Renal cortex interstitium (tissue), 11 donors: ENCODE measurements at regions not wholly inside any gene's neighbourhood (a gene's known extent, or its start where the extent isn't known, plus 50 kb on each side); places are given as distances from the start of the nearest gene placed in this dataset.
"Not testable (repeated sequence)": the region's sequence is repeated elsewhere in the genome, so short reads cannot be mapped to it uniquely, and the experiment has no call there.

Source experiments
- DNase-seq, 11 donors: peaks; one replicate each; pipeline ENCODE4 v3.0.0-alpha.2; 2013; ENCODE audit warnings: low read depth in 9 of 11, low spot score in 4 of 11; ENCODE audit errors: extremely low read depth in 1 of 11

DNA sequence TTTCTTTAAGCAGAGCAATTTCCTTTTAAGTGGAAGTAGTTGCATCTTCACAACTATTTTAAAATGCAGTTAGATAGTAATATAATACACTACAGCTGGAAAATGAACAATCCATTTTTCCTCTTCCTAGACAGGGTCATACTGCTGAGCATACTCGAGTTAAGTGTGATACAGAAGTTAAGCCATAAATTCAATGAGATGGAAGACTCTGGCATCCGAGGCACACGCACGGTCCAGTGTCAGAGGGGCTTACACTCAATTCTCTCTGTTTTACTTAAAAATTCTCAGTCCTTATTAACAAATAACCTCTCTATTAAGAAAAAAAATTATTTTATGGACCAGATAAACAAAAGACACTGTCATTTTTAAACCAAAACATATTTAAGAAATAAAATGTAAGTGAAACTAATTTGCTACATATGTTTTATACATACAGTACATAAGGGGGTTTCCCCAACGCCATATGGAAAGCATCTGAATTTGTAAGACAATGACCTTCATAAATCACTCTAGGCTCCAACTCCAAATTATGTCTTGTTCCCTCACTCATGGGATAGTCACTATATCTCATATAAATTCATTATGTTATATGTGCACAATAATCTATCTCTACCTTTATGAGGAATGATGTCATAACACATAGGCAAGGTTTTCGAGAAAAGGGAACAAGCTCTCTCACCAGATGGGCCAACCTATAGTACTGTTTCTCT lies 315.3 kb downstream of the PAPSS1 start:
- DNase-seq = peak in 7 of 11 donors; percentile 13 to 27 (median 20)

DNA sequence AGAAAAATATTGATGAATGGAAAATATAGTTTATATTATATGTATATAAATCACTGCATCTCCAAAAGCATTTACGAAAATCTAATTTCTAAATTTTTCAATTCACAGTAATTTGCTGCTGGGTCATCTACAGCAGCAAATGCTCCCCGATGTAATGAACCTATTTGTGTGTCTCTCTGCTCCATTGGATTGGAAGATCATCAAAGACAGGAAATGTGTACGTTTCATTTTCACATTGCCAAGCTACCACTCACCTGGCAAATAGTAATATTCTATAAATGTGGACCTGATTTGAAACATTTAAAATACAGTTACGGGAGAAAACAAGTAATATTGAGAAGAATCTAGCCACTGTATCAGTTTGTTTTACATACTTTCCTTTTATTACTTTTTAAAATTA lies 317.7 kb downstream of the PAPSS1 start:
- no peak for DNase-seq

DNA sequence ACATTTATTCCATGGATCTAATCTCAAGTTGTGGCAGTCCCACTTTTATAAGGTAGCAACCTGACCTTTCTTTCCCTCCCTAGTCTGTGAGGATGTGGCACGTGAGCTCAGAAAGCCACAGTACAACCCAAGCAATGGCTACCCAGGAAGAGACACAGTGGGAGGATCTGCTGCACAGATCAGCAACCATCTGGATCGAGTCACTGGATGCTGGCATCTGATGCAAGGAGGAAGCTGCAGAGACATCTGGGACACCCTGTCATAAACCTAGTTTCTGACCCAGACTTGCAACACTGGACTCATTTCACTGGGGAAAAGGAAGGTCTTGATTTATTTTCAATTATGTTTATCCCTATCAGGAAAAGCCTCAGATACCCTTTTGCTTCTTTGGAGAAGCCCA lies 327.1 kb downstream of the PAPSS1 start:
- DNase-seq = peak in 1 of 11 donors; percentile 1

DNA sequence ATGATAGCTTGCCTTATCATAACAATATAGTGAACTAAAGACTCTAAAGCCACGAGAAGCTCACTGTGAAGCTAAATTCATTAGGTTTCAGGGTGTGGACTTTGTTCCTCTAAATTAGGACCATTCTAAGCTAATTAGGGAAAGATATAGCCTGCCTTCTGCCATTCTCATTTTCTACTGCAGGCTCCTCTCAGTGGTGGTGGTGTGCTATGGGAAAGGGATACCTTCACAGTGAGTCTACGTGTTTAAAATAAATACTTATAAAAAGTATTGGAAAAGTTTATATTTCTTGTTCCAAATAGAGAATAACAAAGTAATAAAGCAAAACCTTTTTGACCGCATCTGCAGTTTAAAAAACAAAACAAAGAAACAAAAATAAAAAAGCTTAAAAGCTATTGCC lies 327.7 kb downstream of the PAPSS1 start:
- DNase-seq = no peak

DNA sequence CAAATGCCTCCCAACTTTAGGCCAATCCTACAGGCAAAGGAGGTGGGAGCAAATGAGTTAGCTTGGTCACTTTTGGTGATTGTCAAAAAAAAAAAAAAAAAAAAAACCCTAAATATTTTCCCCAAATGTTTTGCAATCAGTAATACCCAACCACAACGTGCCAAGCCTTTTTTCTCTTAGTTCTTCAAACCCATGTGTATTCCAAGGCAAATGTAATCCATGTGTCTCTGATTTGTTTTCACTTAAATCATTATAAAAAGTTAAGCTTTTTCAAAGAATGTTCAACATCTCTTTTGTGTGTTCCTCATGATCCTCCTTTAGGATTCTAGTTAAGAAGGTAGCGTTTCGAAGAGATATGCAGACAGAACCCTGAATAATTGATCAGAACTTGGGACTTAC lies 328.4 kb downstream of the PAPSS1 start:
- no peak for DNase-seq

DNA sequence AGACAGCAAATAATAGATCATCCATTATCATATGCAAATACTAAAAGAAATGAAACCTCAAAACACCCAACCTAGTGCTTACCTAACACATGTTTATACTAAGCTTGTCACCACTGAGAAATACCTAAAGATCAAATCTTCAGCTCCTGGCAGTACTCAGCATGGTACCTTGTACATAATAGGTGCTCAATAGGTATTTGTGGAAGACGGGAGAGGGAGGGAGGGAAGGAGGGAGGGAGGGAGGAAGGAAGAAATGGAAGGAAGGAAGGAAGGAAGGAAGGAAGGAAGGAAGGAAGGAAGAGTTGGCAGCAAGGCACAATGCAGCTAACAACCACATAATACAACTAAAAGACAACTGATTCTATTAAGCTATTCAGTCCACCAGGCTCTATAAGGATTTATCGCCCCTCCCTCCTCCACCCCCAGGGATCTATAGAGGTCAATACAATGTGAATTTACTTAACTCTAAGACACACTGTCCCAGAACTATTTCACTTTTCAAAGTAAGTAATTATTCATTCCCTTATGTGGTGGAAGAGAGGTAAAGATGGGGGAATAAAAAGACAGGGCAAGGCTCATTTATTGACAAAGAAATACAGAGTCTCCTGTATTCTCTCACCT lies 328.9 kb downstream of the PAPSS1 start:
- DNase-seq = no peak

DNA sequence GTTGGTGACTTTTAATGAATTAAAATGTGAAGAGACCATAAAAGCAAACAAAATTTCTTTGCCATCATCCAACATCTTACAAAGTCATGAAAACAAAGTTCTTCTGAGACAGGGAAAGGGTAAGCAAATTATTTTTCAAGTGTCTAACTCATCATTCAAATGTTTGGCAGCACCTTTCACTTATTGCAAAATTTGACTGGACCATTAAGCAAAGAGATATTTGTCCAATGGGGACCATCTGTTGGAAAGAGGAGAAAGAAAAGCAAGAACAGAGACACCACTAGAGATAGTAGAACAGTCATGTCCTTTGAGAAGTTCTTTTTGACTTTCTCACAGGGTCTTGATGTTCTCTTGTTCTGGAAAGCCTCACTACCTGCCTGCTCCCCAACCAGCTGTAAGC lies 330.1 kb downstream of the PAPSS1 start:
- no peak for DNase-seq

DNA sequence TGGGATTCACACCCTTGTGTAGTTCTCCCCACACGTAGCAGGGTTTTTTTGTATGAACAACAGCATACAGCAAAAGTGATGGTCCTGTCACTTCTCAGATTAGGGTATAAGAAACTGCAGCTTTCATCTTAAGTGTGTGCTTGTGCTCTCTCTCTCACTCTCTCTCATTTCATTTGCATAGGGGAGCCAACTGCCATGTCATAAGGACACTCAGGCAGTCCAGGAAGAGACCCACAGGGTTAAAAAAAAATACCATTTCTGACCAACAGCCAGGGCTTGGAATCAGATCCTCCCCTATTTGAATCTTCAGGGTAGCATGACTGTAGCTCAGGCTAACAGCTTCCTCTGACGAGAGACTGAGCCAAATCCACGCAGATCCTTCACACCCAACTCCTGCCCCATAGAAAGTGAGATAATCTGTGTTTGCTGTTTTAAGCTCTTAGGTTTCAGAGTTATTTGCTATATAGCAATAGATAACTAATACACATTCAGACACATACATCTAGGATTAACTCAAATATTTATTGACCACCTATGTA lies 331.2 kb downstream of the PAPSS1 start:
- no peak for DNase-seq

DNA sequence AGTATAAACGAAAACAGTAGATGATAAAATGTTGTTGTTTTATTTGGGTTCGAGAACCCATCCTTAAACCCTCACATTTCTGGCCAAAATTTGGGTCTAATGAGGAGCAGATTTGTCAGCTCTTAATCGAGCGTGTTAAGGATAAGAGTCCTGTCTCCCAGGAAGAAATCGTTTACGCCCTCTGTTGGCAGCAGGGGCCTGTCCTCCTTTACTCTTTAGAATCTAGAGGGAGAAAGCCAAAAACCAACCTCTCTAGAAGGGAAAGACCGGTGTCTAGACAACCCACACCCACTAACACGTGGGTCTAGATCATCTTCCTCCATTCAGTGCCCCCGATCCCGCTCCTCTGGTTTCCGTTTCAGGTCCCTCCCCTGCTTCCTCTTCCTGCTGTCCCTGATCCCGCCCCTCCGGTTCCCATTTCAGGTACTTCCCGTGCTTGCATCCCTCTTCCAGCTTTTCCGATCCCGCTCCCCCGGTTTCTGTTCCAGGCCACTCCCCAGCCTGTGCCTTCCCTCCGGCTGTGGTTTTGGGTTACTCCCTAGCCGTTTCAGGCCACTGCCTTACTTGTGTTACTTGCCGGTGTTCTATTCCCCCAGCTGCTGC lies 339.1 kb downstream of the PAPSS1 start:
- no peak for DNase-seq

DNA sequence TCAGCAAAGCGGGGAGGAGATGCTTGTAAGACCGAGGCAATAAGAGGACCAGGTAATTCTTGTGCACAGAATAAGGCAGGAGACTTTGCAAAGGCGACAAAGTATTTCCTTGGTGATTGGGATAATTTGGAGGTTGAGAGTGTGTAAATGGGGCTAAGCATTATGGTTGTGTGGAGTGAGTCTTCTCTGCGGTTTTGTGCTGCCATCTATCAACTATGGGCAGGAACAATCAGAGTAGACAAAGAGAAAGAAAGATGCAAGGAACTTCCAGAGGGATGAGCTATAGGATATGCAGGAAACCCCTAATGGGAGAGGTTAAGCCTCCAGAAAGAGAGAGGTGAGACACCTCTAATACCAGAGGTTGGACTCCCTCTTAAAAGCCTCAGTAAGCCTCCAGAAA lies 339.8 kb downstream of the PAPSS1 start:
- no peak for DNase-seq

DNA sequence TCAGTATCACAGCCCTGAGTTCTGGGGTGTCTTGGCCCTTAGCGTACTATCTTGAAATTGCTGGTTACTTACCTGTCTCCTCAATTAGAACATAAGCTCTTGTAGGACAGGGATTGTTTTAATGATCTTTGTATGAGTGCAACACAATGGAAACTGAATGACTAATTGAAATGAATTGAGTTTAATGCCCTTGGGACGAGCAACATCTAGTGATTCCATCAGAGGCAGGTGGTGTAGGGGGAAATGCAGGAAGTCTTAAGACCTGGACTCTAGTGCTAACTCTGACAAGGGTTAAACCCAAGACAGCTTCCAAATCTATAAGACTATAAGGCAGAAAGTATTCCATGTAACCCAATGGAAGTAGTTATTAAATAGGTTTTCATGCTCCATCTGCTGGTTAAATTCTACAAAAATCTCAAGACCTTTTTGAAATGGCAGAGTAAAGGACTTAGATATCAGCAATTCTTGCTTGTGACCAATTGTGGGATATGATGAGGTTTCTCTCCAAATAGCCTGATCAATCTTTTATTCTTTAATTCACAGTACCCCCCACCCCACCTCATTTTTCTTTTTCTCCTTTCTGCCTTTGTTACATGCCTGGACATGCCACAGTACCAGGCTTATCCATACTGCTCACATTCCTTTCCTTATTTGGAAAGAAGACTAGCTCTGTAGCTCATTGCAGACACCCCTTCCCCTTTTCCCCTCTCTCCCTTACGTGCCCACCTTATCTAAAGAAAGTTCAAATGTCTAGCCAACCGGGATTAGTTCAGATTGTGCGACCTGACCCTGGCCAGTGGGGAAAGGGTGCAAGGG lies 340.8 kb downstream of the PAPSS1 start:
- no peak for DNase-seq

DNA sequence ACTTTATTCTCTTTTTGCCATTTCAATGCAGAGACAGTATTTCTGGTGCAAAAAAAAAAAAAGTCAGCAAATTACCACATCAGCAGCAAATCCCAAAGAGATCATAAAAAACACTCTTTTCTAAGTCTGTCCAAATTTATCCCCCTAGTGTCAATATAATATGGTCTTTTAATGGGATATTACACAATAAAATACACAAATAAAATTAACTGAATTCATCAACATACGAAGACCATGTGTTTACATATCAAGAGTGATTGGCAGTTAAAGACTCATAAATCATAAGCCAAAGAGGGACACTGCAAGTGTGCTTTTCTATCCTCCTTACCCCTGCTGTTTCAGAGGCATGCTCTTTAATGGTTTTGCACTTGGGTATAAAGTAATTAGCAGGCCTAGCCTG lies 340.2 kb upstream of the DKK2 start:
- no peak for DNase-seq

DNA sequence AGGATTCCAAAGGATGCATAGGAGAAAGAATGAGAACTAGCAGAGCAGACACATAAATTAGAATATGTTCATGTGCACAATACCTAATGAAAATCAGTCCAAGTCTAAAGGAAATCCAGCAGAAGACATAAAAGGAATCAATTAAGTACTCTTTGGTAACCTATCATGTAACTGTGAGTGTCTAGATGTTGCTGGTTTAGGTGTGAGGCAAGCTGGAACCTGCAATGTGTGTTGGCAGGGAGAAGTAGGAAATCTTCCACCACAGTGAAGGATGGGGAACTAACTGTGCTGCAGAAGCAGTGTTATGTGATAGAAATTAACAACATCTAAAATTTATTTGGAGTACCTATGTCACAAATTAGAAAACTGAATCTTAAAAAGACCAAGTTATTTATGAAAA lies 330.8 kb upstream of the DKK2 start:
- DNase-seq = no peak

DNA sequence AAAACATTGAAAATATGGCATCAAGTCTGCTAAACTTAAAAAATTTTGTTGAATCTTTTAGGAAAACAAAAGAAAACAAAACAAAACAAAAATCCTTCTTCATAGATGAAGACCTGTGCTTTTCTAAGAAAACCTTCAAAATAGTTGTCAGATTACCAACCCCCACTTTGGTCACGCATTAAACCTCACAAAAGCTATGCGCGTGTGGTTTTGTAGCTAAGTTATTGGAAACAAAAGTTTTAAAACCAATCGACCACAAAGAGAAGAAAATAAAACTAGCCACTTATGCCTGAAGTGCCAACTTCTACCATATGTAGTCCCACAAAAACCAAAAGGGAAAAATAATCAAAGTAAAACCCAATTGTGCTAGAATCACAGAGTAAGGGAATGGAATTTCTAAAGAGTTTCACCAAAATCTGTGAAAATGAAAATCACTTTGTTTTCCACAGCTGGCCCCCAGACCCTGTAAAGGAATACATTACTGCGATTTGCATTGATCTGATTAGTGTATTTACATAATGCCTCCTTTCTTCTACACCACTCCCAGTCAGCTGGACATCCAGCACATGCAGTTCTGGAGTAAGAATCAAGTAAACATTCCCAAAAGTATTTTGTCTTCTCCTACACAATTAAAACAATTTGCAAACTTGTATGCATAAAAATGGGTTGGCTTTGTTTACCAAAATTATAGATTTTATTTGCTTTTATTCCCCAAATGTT lies 330.1 kb upstream of the DKK2 start:
- no peak for DNase-seq

DNA sequence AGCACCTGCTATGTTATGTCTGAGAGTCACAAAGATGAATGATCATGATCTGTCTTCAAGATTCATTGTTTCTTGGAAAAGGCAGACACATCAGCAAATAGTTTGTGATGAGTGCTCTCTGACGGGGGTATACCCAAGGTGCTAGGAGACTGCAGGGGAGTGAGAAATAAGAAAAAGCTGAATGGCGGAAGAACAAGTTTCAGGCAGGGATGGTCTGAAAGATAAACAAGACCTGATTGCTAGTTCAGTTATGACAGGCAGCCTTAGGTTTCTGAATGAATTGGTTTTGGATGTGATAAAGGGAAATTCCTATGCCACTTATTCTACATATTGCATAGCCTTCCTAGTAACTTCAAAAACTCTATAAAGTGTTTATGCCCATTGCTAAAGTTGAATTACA lies 327.0 kb upstream of the DKK2 start:
- DNase-seq = no peak

DNA sequence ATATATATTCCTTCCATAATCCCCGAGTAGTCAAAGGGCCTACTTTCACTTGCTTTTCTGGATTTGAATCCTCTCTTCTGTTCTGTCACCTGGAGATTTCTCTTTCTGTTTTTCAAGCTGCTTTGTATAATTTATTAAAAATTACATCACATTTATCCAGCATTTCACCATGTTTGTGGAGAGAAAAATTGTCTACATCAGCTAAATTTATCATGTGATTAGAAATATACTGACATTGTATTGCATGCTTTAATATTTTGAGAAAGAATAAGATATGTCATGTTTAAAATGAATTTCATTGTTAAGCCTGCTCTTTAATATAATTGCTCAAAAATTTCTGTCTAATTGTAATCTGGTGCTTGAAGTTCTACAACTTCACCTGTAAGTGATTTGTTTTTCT lies 323.1 kb upstream of the DKK2 start:
- no peak for DNase-seq

DNA sequence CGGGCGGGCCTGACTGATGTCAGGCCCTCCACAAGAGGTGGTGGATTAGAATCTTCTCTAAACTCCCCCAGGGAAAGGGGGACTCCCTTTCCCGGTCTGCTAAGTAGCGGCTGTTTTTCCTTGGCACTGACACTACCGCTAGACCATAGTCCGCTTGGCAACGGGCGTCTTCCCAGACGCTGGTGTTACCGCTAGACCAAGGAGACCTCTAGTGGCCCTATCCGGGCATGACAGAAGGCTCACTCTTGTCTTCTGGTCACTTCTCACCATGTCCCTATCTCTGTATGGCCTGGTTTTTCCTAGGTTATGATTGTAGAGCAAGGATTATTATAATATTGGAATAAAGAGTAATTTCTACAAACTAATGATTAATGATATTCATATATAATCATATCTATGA lies 318.2 kb upstream of the DKK2 start:
- not testable (repeated sequence) for DNase-seq

DNA sequence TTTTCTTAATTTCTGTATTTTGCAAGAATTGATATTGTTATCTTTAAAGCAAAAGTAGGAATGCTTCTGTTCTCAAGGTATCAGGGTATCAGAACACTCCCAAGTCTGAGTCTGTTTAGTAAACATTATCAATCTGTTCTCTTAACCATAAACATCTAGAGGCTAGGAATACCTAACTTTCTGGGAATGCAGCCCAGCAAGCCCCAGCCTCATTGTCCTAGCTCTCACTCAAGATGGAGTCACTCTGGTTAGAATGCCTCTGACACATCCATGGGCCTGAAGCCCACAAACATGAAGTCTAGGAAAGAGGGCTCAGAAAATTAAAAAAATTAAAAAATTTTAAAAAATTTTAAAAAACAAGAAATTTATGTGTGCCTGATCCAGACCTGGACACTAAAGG lies 315.1 kb upstream of the DKK2 start:
- no peak for DNase-seq

DNA sequence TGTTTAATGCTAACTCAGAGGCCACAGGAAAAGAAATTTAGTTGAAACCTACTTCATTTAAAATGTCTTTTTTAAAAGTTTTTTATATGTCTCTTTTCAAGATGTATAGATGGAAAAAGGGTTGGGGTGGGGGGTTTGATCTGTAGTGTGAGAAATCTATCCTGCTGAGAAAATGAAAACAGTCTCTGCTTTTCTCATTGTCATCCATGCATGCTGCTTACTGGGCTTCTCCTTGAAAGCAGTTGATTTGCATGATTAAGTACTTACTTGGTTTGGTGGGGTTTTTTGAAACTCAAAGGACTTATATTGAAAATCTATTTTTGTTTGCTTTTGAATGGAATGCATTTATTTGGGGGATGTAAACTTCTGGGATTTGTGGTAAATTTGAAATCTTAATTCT lies 313.6 kb upstream of the DKK2 start:
- no peak for DNase-seq
